NCI-H69 (cell line): ENCODE measurements at regions not wholly inside any gene's neighbourhood (a gene's known extent, or its start where the extent isn't known, plus 50 kb on each side); places are given as distances from the start of the nearest gene placed in this dataset.
"Not testable (repeated sequence)": the region's sequence is repeated elsewhere in the genome, so short reads cannot be mapped to it uniquely, and the experiment has no call there.

Experiments
- DNase-seq: peaks from one replicate; lab custom pipeline; 2025; lab: John Stamatoyannopoulos, UW

DNA sequence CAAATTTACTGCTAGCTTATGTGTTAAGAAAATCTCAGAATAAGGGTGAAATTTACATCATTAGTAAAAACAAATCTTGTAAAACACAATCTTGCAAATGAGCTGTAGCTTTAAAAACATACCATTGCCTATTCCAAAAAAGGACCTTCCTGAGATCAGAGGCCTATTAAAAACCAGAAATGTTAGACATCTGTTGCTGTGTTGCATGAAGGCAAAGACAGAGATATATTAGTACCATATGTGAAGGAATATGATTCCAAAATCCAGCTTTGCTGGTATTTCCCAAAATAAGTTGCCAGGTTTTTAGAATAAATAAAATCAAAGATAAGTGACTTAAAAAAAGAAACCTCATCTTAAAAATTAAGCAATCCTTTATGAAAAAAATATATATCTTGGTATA lies 504.1 kb upstream of the CDIN1 start:
- peak; percentile 7 for DNase-seq

DNA sequence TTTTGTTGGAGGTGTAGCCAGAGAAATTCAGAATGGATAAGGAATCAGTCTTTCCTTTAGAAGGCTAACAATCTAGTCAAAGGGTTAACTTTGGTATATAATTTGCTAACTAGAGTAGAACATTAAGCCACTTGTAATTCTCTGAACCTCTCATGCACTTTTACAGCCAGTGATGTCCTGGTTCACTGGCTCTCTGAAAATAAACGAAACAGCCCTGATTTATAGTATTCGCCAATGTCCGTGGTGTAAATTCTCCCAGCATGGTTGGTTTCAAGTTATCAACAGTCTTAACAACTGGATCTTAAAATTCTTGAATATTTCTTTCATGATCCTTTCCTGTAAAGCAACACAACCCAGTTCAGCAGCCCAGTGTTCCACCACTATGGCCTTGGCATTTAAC lies 500.4 kb upstream of the CDIN1 start:
- no peak for DNase-seq

DNA sequence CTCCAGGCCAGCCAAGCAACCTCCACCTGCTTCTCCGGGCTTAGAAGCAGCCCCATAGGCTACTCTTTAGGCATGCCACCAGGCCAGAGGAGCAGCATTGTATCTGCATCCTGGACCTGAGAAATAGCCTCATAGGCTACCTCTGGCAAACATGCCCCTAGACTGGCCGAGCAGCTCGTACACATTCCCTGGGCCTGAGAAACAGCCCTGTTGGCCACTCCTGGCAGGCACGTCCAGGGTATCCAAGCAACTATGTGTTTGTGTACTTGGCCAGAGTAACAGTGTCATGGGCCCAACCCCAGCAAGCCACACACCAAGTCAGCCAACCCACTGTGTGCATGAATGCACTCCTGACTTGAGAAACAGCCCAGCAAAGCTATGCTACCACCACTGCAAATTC lies 498.7 kb upstream of the CDIN1 start:
- no peak for DNase-seq

DNA sequence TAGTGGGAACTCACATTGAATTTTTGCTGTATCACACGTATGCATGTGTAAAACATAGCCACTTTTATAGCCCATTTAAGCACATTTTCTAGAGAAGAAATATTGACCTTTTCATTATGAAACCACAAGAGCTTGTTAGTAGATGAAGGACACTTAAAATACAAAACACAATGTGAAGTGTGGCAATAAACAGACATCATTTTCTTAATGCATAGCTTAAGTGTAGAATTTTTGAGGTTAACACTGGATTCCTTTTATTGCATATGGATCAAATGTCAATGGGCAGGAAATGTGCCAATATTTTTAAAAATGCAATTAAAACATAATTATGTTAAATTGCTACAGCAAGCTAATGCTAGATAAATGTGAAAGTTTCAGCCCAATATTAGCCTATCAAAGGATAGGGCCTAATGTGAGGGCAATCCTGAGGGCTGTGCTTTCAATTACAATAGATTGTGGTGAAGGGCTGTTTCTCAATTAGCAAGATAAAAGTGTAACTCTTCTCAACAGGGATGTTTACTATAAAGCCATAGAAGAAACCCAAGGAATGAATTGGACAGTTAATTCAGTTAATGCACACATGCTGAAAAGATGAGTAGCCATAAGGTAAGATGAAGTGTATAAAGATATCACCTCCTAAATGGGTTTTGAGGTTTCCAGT lies 489.0 kb upstream of the CDIN1 start:
- DNase-seq = peak; percentile 41

DNA sequence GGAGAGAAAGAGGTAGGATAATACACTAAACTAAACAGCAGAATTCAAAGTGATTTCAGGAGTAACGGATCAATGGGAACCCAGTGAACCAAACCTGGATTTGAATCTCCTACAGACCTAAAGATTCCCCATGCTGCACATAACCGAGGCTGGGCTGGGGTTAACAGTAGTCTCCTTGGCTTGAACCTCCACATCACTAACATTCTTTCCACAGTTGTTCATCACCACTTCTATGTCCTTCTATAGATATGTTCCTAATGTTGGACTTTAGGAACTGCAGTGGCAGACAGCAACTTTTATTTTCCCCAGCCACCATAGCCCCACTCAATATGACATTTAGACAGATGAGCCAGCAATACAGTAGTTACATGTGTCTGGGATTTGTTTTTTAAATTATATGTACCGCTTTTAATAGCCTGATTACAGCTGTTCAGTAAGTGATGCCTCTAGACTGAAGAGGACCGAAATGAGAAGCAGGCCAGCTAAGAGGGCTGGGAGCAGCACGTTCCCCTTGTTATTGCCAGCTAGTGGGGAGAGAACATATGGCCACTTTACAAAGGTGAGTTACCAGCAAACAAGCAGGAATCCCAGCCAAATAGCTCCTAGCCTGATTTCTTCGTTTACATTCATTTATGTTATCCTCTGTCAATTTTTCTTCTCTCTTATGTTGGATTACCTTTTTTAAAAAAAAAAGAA lies 472.6 kb upstream of the CDIN1 start:
- DNase-seq = peak; percentile 90

DNA sequence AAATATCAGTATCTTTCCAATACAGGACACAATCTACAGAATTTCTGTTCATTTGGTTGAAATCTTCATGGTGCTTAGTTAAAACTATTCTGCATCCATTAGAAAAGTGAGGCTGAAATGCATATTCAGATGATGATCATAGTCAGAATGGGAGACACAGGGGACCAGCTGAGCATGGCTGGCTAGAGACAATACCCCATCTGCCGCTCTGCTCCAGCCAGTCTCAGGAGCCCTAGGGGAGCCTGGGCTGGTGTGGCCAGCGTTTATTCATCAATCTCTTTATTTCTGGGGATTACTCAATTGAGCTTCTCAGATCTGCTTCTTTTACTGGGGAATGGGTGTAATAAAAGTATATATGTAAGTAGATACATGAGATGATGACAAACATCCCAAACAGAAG lies 470.9 kb upstream of the CDIN1 start:
- peak; percentile 63 for DNase-seq

DNA sequence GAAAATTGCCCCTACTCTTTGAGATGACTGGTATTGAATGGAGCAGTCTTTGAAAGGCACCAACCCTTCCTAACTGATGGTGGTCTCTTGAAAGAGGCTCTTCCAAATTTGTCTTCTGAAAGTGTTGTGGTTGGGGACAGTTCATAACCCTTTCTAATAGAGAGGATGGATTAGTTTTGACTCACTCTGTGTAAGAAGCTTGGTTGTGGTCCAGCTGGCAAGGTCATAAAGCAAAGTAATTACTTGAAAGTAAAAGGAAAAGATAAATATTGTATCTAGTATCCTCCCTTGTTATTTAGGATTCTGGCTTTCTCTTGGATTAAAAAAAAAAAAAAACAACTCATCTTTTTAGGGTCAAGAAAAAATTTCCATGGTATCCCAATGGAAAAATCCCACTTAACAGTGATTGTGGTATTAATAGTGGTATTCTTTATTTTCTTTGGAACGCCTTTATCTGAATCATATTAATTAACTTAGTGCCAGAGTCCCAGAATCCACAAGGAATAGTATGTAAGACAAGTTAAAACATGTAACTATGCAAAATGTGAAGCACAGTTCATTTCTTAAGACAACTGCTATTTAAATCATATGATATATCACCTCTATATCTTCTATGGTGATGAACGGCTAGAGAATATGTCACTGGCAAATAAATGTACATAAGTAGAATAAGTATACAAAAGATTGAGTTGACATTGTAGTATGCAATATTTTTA lies 469.3 kb upstream of the CDIN1 start:
- peak; percentile 55 for DNase-seq

DNA sequence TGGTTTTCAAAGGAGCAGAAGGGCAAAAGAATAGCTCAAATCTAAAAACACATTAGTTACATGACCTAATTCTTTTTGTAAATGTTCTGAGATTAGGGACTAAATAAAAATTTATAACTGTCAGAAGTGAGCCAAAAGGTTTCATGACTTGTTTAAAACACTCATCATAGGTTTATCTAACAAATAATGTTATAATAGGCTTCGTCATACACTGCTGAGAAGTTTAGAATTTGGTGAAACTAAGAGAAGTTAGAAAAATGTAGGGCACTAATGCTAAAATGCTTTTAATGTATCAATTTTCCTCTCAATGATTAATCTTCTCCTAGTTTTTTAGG lies 468.8 kb upstream of the CDIN1 start:
- DNase-seq = no peak

DNA sequence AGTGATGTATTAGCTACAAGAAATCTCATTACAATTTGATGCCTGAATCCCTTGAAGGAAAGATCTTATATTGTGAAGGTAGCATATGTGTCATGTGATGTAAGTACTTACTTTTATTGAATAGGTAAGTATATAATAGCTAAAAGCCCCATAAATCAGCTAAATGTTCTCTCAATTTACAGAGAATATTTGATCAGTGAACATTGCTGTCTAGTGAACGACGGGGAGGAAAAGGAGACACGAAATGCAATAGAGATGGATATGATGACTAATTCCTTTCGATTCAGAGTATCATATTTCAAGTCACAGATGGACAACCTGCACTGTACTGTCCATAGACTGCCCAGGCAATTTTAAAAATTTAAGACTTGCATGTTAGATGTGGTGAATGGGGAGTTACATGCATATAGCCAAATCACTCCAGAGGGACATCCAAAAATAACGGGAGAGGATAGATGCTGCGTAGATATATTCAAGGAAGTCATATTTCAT lies 462.1 kb upstream of the CDIN1 start:
- DNase-seq = peak; percentile 93

DNA sequence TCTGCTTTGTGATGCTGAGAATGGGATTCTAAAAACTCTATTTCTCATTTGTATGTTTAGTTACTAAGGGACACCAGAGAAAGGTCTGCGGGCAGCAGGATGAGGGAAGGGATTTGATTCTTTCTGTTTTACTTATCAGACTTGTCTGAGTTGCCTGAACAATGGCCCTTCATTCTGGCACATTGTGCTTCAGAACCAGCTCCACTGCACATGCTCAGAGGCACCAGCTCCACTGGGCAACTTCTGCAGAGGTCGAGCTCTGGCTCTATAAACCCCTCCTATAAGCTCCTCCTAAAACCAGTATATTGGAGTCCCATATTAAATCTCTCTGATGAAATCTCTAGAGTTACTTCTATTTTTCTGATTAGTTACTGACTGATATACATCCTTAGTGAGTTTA lies 453.2 kb upstream of the CDIN1 start:
- no peak for DNase-seq

DNA sequence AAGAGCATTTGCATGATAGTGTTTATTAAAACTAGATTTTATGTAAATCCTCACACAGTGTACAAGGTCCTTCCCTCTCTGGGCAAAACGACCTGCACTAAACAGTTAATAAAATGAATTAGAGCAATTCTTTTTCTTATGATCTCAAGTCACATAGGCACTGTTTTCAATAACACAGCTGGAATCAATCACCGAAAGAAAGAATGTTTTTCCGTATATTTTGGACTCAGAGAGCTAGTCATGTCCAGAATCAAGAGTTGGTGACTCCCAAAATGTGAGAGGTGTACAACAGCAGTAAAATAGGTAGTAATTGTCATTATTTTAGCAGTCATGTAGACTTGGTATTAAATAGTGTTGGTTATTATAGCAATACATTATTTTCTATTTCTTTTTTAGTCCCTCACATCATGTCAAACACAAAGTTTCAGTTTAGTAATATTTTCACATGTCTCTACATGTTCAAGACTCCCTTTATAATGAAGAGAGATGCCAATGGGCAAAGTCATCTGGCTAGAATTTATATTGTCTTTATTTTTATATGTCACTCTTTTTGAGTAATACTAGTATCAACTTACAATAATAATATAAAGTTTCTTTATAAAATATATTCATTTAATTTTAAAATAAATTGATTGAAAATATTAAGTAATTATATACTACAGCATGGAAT lies 448.6 kb upstream of the CDIN1 start:
- no peak for DNase-seq

DNA sequence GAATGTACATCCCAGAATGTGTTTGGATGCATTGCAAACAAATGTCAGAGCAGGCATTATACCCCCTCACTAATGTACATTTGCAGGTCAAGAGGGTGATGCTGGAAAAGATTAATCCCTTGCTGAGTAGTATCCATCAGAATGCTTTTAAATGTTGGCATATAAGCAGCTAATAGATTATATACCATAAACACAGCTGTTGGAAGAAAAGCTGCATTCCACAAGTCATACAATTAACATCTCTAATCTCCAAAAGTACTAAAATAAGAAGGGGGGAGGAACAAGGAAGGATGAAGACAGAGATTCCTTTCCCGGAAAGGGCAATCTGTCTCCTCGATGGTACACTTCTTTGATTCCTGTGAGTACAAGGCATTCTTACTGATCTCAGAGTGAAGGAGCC lies 445.7 kb upstream of the CDIN1 start:
- DNase-seq = no peak

DNA sequence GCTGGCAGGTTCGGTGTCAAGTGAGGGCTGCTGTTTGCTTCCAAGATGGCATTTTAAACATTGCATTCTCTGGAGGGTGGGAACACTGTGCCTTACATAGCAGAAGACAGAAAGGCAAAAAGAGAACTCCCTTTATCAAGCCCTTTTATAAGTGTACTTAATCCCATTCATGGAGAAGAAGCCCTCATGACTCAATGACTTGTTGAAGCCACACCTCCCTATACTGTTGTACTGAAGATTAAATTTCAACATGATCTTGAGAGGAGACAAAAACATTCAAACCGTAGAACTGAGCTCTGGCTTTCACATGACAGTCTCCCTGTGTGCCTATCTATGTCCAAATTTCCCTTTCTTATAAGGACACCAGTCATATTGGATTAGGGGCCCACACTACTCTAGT lies 443.4 kb upstream of the CDIN1 start:
- no peak for DNase-seq

DNA sequence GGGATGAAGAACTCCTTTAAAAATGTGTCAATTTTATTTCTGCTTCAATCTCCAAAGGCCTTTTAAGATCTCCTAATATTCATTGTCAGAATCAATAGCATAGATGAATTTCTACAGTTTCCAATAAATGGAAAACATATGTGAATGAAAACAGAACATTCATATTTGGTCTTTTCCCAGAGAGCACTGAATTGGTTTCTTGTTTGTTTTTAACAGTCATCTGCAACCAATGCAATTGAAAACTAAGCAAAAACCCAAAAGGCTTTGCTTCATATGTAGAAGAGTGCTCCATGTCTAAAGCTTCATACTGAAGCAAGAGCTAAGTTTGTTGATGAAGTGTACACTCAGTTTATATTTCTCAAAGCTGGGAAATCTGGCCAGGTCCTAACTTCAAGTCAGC lies 426.5 kb upstream of the CDIN1 start:
- no peak for DNase-seq

DNA sequence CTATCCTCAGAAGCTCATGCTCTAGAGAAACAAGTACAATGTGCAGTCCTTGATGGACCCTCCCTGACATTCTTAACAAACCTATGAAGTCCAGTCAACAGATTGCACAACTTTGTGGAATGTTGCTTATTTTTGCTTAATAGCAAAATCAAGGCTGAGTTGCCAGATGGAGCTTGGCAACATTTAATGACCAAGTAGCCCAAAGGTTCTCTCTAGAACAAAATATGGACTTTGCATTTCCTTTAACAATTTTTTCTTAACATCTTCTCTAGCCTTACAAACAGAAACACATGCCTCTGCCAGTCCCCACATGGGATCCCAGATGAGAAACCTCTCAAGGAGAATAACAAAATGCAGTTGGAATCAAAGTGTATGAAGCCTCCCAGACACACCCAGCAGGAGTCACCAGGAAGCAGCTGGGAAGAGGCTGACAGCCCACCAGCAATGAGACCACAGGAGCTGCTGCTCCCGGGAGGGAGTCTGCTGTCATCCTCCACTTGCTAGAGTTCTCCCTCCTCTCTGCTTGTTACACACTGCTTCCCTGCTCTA lies 422.5 kb upstream of the CDIN1 start:
- no peak for DNase-seq

DNA sequence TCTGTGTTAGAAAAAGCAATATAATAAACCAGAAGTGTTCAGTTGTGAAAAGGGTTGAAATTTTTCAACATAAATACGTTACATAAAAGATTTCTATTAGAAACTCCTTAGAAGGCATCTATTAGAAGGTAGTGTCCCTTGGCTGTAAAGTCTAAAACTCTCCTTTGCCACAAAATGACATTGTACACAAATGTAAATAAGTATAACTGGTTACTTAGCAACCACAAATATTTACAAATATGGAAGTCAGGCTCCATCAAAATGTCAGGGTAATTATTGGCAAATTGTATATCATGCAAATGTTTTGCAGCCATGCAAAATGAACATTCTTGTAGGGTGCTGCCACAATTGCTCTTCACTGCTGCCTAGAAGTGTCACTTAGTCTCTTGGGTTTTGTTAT lies 419.1 kb upstream of the CDIN1 start:
- peak; percentile 15 for DNase-seq

DNA sequence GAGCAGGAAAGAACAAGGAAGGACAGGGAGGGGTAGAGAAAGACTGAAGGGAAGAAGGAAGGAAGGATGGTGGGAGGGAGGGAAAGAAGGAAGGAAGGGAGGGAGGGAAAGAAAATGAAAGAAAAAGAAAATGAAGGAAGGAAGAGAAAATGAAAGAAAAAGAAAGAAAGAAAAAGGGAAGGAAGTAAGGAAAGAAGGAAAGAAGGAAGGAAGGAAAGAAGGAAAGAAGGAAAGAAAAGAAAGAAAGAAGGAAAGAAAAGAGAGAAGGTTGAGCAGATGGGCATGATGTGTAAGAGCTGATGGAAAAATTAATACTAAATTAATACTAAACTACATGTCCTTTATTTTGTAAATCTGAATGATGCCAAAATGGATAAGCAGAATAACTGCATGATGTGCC lies 418.3 kb upstream of the CDIN1 start:
- DNase-seq = no peak

DNA sequence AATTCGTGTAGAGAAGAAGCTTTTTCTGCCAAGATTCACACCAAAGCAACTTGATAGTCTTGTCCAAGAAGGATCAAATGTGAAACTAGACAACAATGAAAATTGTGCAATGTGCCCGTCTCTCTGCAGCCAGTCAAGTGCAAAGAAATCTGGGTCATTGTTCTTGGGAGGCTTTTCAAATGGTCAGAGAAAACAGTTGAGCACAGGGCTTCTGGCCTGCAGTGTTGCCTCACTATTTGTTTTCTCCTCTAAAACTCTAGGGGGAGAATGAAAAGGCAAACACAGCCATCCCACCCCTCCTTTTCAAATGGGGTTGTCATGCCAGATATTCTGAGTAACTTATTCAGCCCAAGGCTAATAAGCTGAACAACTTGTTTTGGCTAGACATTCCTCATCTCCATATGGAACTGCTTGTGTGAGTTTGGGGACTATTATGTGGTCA lies 417.6 kb upstream of the CDIN1 start:
- peak; percentile 68 for DNase-seq

DNA sequence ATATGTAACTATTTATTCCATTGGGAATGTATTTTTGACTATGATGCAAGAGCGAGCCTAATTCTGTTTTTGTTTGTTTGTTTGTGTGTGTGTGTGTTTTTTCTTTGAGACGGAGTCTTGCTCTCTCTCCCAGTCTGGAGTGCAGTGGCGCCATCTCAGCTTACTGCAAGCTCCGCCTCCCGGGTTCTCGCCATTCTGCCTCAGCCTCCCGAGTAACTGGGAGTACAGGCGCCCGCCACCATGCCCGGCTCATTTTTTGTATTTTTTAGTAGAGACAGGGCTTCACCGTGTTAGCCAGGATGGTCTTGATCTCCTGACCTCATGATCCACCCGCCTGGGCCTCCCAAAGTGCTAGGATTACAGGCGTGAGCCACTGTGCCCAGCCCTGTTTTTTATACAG lies 415.4 kb upstream of the CDIN1 start:
- not testable (repeated sequence) for DNase-seq

DNA sequence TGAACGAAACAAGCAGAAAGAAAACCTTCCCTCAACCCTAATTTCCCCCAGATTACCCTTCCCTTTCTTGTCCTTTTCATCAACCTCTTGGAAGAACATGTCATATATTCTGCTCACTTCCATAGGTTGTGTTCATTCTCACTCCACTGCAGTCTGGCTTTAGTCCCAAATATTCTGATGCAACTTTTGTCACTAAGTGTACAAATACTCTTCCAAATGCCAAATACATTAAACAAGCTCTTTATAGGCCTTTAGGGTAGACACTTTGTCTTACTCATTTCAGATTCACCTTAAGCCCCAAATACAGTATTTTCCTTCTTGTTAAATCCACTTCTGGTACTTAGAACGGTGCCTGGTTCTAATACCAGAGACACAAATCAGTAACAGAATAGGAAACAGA lies 406.5 kb upstream of the CDIN1 start:
- DNase-seq = no peak

DNA sequence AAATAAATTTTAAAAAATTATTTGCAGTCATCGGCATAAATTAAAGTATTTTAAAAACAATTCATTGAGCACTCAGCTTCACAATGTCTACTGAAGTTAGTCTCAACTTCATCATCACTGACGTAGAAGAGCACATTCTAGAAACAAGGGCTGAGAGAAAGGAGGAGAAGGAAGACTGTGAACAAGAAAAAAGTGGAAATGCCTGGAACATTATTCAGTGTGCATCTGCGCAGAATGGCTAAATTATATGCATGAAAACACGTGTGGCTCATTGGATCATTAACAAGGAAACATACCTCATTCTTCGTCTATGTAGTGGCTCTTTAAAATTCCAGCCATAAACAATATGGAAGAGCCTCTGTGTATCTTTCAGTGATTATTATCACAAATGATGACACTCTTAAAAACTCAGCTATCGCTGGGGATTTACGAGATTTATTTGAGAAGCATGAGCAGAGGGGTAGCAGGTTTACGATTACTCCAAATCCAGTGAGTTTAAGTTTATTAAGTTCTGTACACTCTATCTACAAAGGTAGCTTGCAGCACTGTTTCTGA lies 404.2 kb upstream of the CDIN1 start:
- DNase-seq = no peak

DNA sequence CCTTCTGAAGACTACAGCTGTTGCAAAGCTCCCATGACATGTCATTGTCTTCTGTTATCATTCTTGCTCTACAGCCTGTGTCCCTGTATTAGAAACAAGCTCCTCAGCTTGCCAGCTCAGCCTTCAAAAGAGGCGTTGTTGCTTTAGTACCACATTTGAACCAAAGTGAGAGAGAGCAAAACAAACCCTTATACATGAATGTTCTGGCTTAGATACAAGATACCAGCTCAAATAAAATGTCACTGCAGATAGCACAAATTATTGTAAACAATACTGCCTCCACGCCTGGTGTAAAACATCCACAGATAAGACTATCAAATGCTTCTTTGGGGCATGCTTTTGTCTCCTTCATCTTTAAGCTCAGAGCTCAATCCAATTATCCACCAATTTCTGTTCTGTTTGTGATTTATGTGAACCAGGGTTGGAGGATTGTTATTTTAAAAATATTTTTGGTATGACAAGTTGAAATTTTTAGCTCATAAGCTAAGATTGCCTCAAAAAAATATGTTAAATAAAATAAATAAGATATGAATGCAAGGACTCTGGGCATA lies 403.6 kb upstream of the CDIN1 start:
- DNase-seq = no peak
